ENCODE measurements at regions not wholly inside any gene's neighbourhood (a gene's known extent, or its start where the extent isn't known, plus 50 kb on each side); places are given as distances from the start of the nearest gene placed in this dataset.

- no peaks in the 10 kb centered on the region for H3K9me3 ChIP-seq (ENCODE audit: control insufficient read depth in 3 of 3, low read length in 3 of 3)
- no peaks in the 10 kb centered on the region for H3K27me3 ChIP-seq (ENCODE audit: control insufficient read depth in 3 of 3, insufficient read depth in 3 of 3, low read length in 3 of 3)
- H3K36me3 ChIP-seq (ENCODE audit: control insufficient read depth in 3 of 3, insufficient read depth in 3 of 3, low read length in 3 of 3) = no peaks in the 10 kb centered on the region
- no peak overlapping the region for H3K27ac ChIP-seq (ENCODE audit: low read depth, low read length)
- no peak overlapping the region for H3K9ac ChIP-seq (ENCODE audit: low read depth in 1 of 3, low read length in 3 of 3)
- H3K4me3 ChIP-seq (ENCODE audit: low read length in 3 of 3) = no peak overlapping the region
- H3K4me1 ChIP-seq (ENCODE audit: control insufficient read depth in 3 of 3, insufficient read depth in 3 of 3, low read length in 3 of 3) = no peaks in the 10 kb centered on the region
Measured at GRCh38 chr7:110604885-110605284, 486.0 kb upstream of the LRRN3 start.

GRCh38 chr7:110607050-110607857, 483.7 kb upstream of the LRRN3 start:
- no peaks in the 10 kb centered on the region for H3K9me3 ChIP-seq (ENCODE audit: control insufficient read depth in 3 of 3, low read length in 3 of 3)
- no peak overlapping the region for H3K4me3 ChIP-seq (ENCODE audit: low read length in 3 of 3)
- H3K9ac ChIP-seq (ENCODE audit: low read depth in 1 of 3, low read length in 3 of 3) = no peak overlapping the region
- no peaks in the 10 kb centered on the region for H3K27me3 ChIP-seq (ENCODE audit: control insufficient read depth in 3 of 3, insufficient read depth in 3 of 3, low read length in 3 of 3)
- no peak overlapping the region for H3K27ac ChIP-seq (ENCODE audit: low read depth, low read length)
- H3K36me3 ChIP-seq (ENCODE audit: control insufficient read depth in 3 of 3, insufficient read depth in 3 of 3, low read length in 3 of 3) = no peaks in the 10 kb centered on the region
- no peaks in the 10 kb centered on the region for H3K4me1 ChIP-seq (ENCODE audit: control insufficient read depth in 3 of 3, insufficient read depth in 3 of 3, low read length in 3 of 3)

GRCh38 chr7:110609336-110609735, 481.6 kb upstream of the LRRN3 start:
- H3K4me3 ChIP-seq (ENCODE audit: low read length in 3 of 3) = no peak overlapping the region
- H3K9ac ChIP-seq (ENCODE audit: low read depth in 1 of 3, low read length in 3 of 3) = no peak overlapping the region
- H3K27me3 ChIP-seq (ENCODE audit: control insufficient read depth in 3 of 3, insufficient read depth in 3 of 3, low read length in 3 of 3) = no peaks in the 10 kb centered on the region
- no peak overlapping the region for H3K27ac ChIP-seq (ENCODE audit: low read depth, low read length)
- H3K36me3 ChIP-seq (ENCODE audit: control insufficient read depth in 3 of 3, insufficient read depth in 3 of 3, low read length in 3 of 3) = no peaks in the 10 kb centered on the region
- H3K4me1 ChIP-seq (ENCODE audit: control insufficient read depth in 3 of 3, insufficient read depth in 3 of 3, low read length in 3 of 3) = no peaks in the 10 kb centered on the region
- H3K9me3 ChIP-seq (ENCODE audit: control insufficient read depth in 3 of 3, low read length in 3 of 3) = no peaks in the 10 kb centered on the region

GRCh38 chr7:110612680-110613079, 478.2 kb upstream of the LRRN3 start:
- Histone ChIP-seq H3K36me3 (ENCODE audit: control insufficient read depth in 3 of 3, insufficient read depth in 3 of 3, low read length in 3 of 3) (no peaks in the 10 kb centered on the region), H3K27ac (ENCODE audit: low read depth, low read length) (no peak overlapping the region), H3K4me3 (ENCODE audit: low read length in 3 of 3) (no peak overlapping the region), H3K4me1 (ENCODE audit: control insufficient read depth in 3 of 3, insufficient read depth in 3 of 3, low read length in 3 of 3) (no peaks in the 10 kb centered on the region), H3K9me3 (ENCODE audit: control insufficient read depth in 3 of 3, low read length in 3 of 3) (no peaks in the 10 kb centered on the region), H3K9ac (ENCODE audit: low read depth in 1 of 3, low read length in 3 of 3) (no peak overlapping the region), H3K27me3 (ENCODE audit: control insufficient read depth in 3 of 3, insufficient read depth in 3 of 3, low read length in 3 of 3) (no peaks in the 10 kb centered on the region)
